HepG2 (cell line): ENCODE measurements at regions not wholly inside any gene's neighbourhood (a gene's known extent, or its start where the extent isn't known, plus 50 kb on each side); places are given as distances from the start of the nearest gene placed in this dataset.

ENCODE experiments used
- ATAC-seq: fragments of 200-7000 bp; cut with Tn5 transposase; 3 replicates; pipeline ENCODE4 v1.9.1; 2020; ENCODE audit warnings: mild to moderate bottlenecking, moderate library complexity
- BruUV-seq: library from RNA; stranded (reverse); fragments of 400-500 nt; replicated peaks from 2 replicates; lab custom pipeline; 2021; lab: Mats Ljungman, UMichigan
- CTCF ChIA-PET: fragments of 300-600 bp; formaldehyde crosslinking; extraction: SDS; loops from one replicate; lab custom pipeline; 2021; ENCODE audit warnings: low total read pairs, inconsistent platforms, low intra/inter-chr PET ratio; lab: Yijun Ruan, JAX
- POLR2A ChIA-PET: fragments of 350-600 bp; sonication (Branson Sonifier 250); formaldehyde crosslinking; loops from one replicate; lab custom pipeline; 2020; ENCODE audit warnings: antibody characterized with exemption, inconsistent platforms; lab: Yijun Ruan, JAX
- DNase-seq: peaks from one replicate; pipeline ENCODE4 v3.0.0-alpha.2; 2015; ENCODE audit warnings: low spot score
- FAIRE-seq: peaks from 3 replicates; lab custom pipeline; 2011; peaks lifted over from hg19 to GRCh38; lab: Jason Lieb, UNC
- H2AFZ ChIP-seq: one replicate; pipeline ENCODE4 v1.6.1; 2011; ENCODE audit warnings: low read length, inconsistent platforms
- H3K27ac ChIP-seq: fragments of 300-600 bp; 3 replicates; pipeline ENCODE4 v1.8.0; 2011; ENCODE audit warnings: mixed run types, mild to moderate bottlenecking, mixed read lengths, low read length, inconsistent platforms; ENCODE audit not compliant: insufficient read depth; ENCODE audit errors: extremely low read length
- H3K27me3 ChIP-seq, 2 experiments: fragments of 200-600 bp in 1 of 2; 2 replicates in 1 of 2; 3 replicates in 1 of 2; pipeline versions ENCODE4 v1.6.0 to v1.8.0; 2011; ENCODE audit warnings: low read length in 2 of 2, mild to moderate bottlenecking in 2 of 2, moderate library complexity in 2 of 2, inconsistent platforms in 1 of 2; ENCODE audit not compliant: insufficient read depth in 2 of 2, control insufficient read depth in 1 of 2
- H3K36me3 ChIP-seq, 2 experiments: fragments of 200-600 bp in 1 of 2; replicated peaks in 1 of 2; 2 replicates in 1 of 2; 3 replicates in 1 of 2; pipeline versions ENCODE4 v1.5.1 to v1.8.0; 2011; ENCODE audit warnings: low read length in 2 of 2, inconsistent platforms in 1 of 2; ENCODE audit not compliant: insufficient read depth in 2 of 2, control insufficient read depth in 1 of 2
- H3K4me1 ChIP-seq: 2 replicates; pipeline ENCODE4 v1.5.1; 2012; ENCODE audit warnings: low read length, inconsistent platforms; ENCODE audit not compliant: insufficient read depth
- H3K4me2 ChIP-seq: 2 replicates; pipeline ENCODE4 v1.6.0; 2011; ENCODE audit warnings: low read depth, low read length, inconsistent platforms
- H3K4me3 ChIP-seq, 3 experiments: fragments of 200-600 bp in 1 of 3; sonication (generic), shearing (Covaris generic) in 1 of 3; replicated peaks in 1 of 3; 2 replicates each; pipeline ENCODE4 v1.5.1; 2011 to 2016; ENCODE audit warnings: low read length in 3 of 3, inconsistent platforms in 2 of 3, low read depth in 2 of 3, mild to moderate bottlenecking in 2 of 3, control low read depth in 1 of 3, mixed read lengths in 1 of 3; ENCODE audit not compliant: insufficient read depth in 1 of 3
- H3K79me2 ChIP-seq: one replicate; pipeline ENCODE4 v1.6.1; 2011; ENCODE audit warnings: low read length, inconsistent platforms; ENCODE audit not compliant: insufficient read depth
- H3K9ac ChIP-seq: 2 replicates; pipeline ENCODE4 v1.6.0; 2011; ENCODE audit warnings: mild to moderate bottlenecking, low read depth, low read length, inconsistent platforms; ENCODE audit not compliant: insufficient read depth
- H3K9me3 ChIP-seq: 2 replicates; pipeline ENCODE4 v1.5.1; 2012; ENCODE audit warnings: mild to moderate bottlenecking, low read length
- H4K20me1 ChIP-seq: 2 replicates; pipeline ENCODE4 v1.6.0; 2011; ENCODE audit warnings: inconsistent platforms, mild to moderate bottlenecking, low read length, moderate library complexity; ENCODE audit not compliant: insufficient read depth
- BRD4 ChIP-seq: sonication (generic); formaldehyde crosslinking; IDR thresholded peaks from 2 replicates; pipeline ENCODE4 v1.4.0; 2020; ENCODE audit warnings: missing genetic modification reagents
- EEA1 ChIP-seq: sonication (generic); formaldehyde crosslinking; IDR thresholded peaks from 2 replicates; pipeline ENCODE4 v1.5.1; 2020; ENCODE audit warnings: mild to moderate bottlenecking, missing genetic modification reagents, borderline replicate concordance
- ETS1 ChIP-seq: sonication (generic); formaldehyde crosslinking; IDR thresholded peaks from 2 replicates; pipeline ENCODE4 v1.4.0; 2020; ENCODE audit warnings: missing genetic modification reagents
- GTF2F1 ChIP-seq: fragments of 150-350 bp; IDR thresholded peaks from 2 replicates; pipeline ENCODE4 v1.6.1; 2014; ENCODE audit warnings: low read length
- KAT7 ChIP-seq: IDR thresholded peaks from 2 replicates; pipeline ENCODE4 v1.6.1; 2018; ENCODE audit warnings: borderline replicate concordance, missing compliant biosample characterization
- KDM3A ChIP-seq: IDR thresholded peaks from 2 replicates; pipeline ENCODE4 v1.6.1; 2018; ENCODE audit warnings: low read depth, missing compliant biosample characterization
- PCBP2 ChIP-seq: fragments of 200-400 bp; formaldehyde crosslinking; optimal IDR thresholded peaks from 2 replicates; pipeline ENCODE3; 2018; ENCODE audit warnings: low read length, low read depth; ENCODE audit not compliant: poor library complexity, severe bottlenecking
- SIX4 ChIP-seq: sonication (generic); formaldehyde crosslinking; IDR thresholded peaks from 2 replicates; pipeline ENCODE4 v1.4.0; 2020; ENCODE audit warnings: missing genetic modification reagents
- SMAD1 ChIP-seq: sonication (generic); formaldehyde crosslinking; IDR thresholded peaks from 2 replicates; pipeline ENCODE4 v1.4.0; 2020; ENCODE audit warnings: missing genetic modification reagents, low read depth, mild to moderate bottlenecking, borderline replicate concordance
- TRIM22 ChIP-seq: fragments of 450-650 bp; IDR thresholded peaks from 2 replicates; pipeline ENCODE4 v1.6.1; 2017
- ZNF138 ChIP-seq: sonication (generic); formaldehyde crosslinking; IDR thresholded peaks from 2 replicates; pipeline ENCODE4 v1.5.0; 2020; ENCODE audit warnings: mild to moderate bottlenecking, low read depth, missing genetic modification reagents
- ZNF160 ChIP-seq: sonication (generic); formaldehyde crosslinking; IDR thresholded peaks from 2 replicates; pipeline ENCODE4 v1.8.0; 2022; ENCODE audit warnings: mild to moderate bottlenecking, inconsistent platforms, missing genetic modification reagents
- ZNF18 ChIP-seq: sonication (generic); formaldehyde crosslinking; IDR thresholded peaks from 2 replicates; pipeline ENCODE4 v1.8.0; 2022; ENCODE audit warnings: mild to moderate bottlenecking, missing genetic modification reagents; ENCODE audit not compliant: insufficient replicate concordance
- ZNF512B ChIP-seq: sonication (generic); formaldehyde crosslinking; IDR thresholded peaks from 2 replicates; pipeline ENCODE4 v1.5.1; 2020; ENCODE audit warnings: missing genetic modification reagents, mild to moderate bottlenecking, borderline replicate concordance
- ZNF709 ChIP-seq: sonication (generic); formaldehyde crosslinking; IDR thresholded peaks from 2 replicates; pipeline ENCODE4 v1.5.0; 2020; ENCODE audit warnings: mild to moderate bottlenecking, missing genetic modification reagents
- ZNF839 ChIP-seq: sonication (generic); formaldehyde crosslinking; IDR thresholded peaks from 2 replicates; pipeline ENCODE4 v1.4.0; 2020; ENCODE audit warnings: missing genetic modification reagents, mild to moderate bottlenecking, borderline replicate concordance
- whole genome bisulfite sequencing: methylation state at CpG from one replicate; pipeline ENCODE4 v1.1.6; 2017; ENCODE audit warnings: low lambda C conversion rate; 5-methylcytosine and 5-hydroxymethylcytosine counted together
- in situ Hi-C: cut with HindIII; loops from 2 replicates; pipeline ENCODE4 v1.10.0; 2017; ENCODE audit warnings: low pct_unique_long_range_greater_than_20kb; ENCODE audit not compliant: extremely low pct_ligation_motif_present
- intact Hi-C: fragments of 100-400 bp; cut with micrococcal nuclease; formaldehyde crosslinking; loops from one replicate; pipeline ENCODE4 v1.10.0; 2022; ENCODE audit not compliant: unreplicated experiment

GRCh38 chr19:28457620-28458019, 755.3 kb downstream of the UQCRFS1 start:
- ChIA-PET CTCF (no interaction called here), POLR2A (no interaction called here)
- Histone ChIP-seq H3K4me3 (no peak overlapping the region), H3K4me1 (no peaks in the 10 kb centered on the region), H4K20me1 (no peaks in the 10 kb centered on the region), H2AFZ (no peak overlapping the region), H3K27me3 (no peaks in the 10 kb centered on the region), H3K4me2 (no peak overlapping the region), H3K9ac (no peak overlapping the region), H3K36me3 (no peaks in the 10 kb centered on the region), H3K79me2 (no peaks in the 10 kb centered on the region), H3K9me3 (peaks cover 99% of the 10 kb centered on the region), H3K27ac (peak overlapping the region; percentile 62)
- FAIRE-seq = no peak
- no peak for DNase-seq
- WGBS = 6% methylated on average over 2 of the region's 2 CpGs
- intact Hi-C loops (loop anchor here (10.0 kb wide), 1 partner anchor 333 kb away; no protein-coding TSS in a partner anchor), in situ Hi-C loops (loop anchor here (25.0 kb wide), 1 partner anchor 430 kb away; no protein-coding TSS in a partner anchor)
- no TSS peak for BruUV-seq
- ATAC-seq = no peak
- TF ChIP-seq ZNF512B (CRISPR knock-in tag) (no peak), ZNF709 (CRISPR knock-in tag) (no peak), ETS1 (CRISPR knock-in tag) (no peak), SIX4 (CRISPR knock-in tag) (no peak), ZNF138 (no peak), ZNF160 (CRISPR knock-in tag) (no peak), KDM3A (CRISPR knock-in tag) (no peak), TRIM22 (no peak), SMAD1 (no peak), GTF2F1 (no peak), EEA1 (CRISPR knock-in tag) (no peak), PCBP2 (no peak), BRD4 (no peak), KAT7 (CRISPR knock-in tag) (no peak), ZNF18 (CRISPR knock-in tag) (no peak), ZNF839 (no peak)
